NCI-H1930 (cell line): ENCODE measurements at regions not wholly inside any gene's neighbourhood (a gene's known extent, or its start where the extent isn't known, plus 50 kb on each side); places are given as distances from the start of the nearest gene placed in this dataset.

Experiments used
- DNase-seq, 2 experiments: peaks; one replicate each; lab custom pipeline; 2025; lab: John Stamatoyannopoulos, UW

GRCh38 chr13:83332751-83333150, 549.5 kb downstream of the SLITRK1 start:
- no peak for DNase-seq

GRCh38 chr13:83327091-83327490, 555.2 kb downstream of the SLITRK1 start:
- no peak for DNase-seq

- DNase-seq = no peak
These were observed 557.0 kb downstream of the SLITRK1 start for GRCh38 chr13:83325125-83325853.

- no peak for DNase-seq
These were observed 570.2 kb downstream of the SLITRK1 start for GRCh38 chr13:83311886-83312577.

- DNase-seq = no peak
These were observed 583.7 kb downstream of the SLITRK1 start for GRCh38 chr13:83298617-83299016.

GRCh38 chr13:83297586-83298290, 584.5 kb downstream of the SLITRK1 start:
- DNase-seq = no peak

- DNase-seq = no peak
These were observed 586.6 kb downstream of the SLITRK1 start for GRCh38 chr13:83295686-83296085.

- DNase-seq = no peak
These were observed 595.5 kb downstream of the SLITRK1 start for GRCh38 chr13:83286737-83287136.

- no peak for DNase-seq
These were observed 600.6 kb downstream of the SLITRK1 start for GRCh38 chr13:83281654-83282053.

GRCh38 chr13:83274679-83275078, 607.6 kb downstream of the SLITRK1 start:
- no peak for DNase-seq

- no peak for DNase-seq
These were observed 609.5 kb downstream of the SLITRK1 start for GRCh38 chr13:83272652-83273240.

- DNase-seq = no peak
These were observed 610.2 kb downstream of the SLITRK1 start for GRCh38 chr13:83272076-83272475.

- no peak for DNase-seq
These were observed 617.0 kb downstream of the SLITRK1 start for GRCh38 chr13:83265279-83265678.

- no peak for DNase-seq
These were observed 633.5 kb downstream of the SLITRK1 start for GRCh38 chr13:83248751-83249150.

GRCh38 chr13:83232626-83233025, 649.6 kb downstream of the SLITRK1 start:
- DNase-seq = no peak

- DNase-seq = no peak
These were observed 652.5 kb downstream of the SLITRK1 start for GRCh38 chr13:83229574-83230305.

GRCh38 chr13:83223546-83223945, 658.7 kb downstream of the SLITRK1 start:
- DNase-seq = no peak

- no peak for DNase-seq
These were observed 660.4 kb downstream of the SLITRK1 start for GRCh38 chr13:83221813-83222241.

GRCh38 chr13:83221256-83221655, 661.0 kb downstream of the SLITRK1 start:
- DNase-seq = no peak

GRCh38 chr13:83220241-83220640, 662.0 kb downstream of the SLITRK1 start:
- no peak for DNase-seq

GRCh38 chr13:83219832-83220231, 662.4 kb downstream of the SLITRK1 start:
- no peak for DNase-seq
